Type B pancreatic cell (in vitro differentiated cells): ENCODE measurements at regions not wholly inside any gene's neighbourhood (a gene's known extent, or its start where the extent isn't known, plus 50 kb on each side); places are given as distances from the start of the nearest gene placed in this dataset.

Experiments
- DNase-seq: peaks from one replicate; pipeline ENCODE4 v3.0.0; 2021; ENCODE audit warnings: mixed read lengths; ENCODE audit not compliant: unreplicated experiment; ENCODE audit errors: extremely low spot score
- H3K27ac Mint-ChIP-seq: 2 replicates; pipeline ENCODE4 v1.8.0; 2021; ENCODE audit warnings: mild to moderate bottlenecking, mixed read lengths
- H3K27me3 Mint-ChIP-seq: 2 replicates; pipeline ENCODE4 v1.8.0; 2021; ENCODE audit warnings: mixed read lengths
- H3K36me3 Mint-ChIP-seq: 2 replicates; pipeline ENCODE4 v1.8.0; 2021; ENCODE audit warnings: mixed read lengths
- H3K4me1 Mint-ChIP-seq: one replicate; pipeline ENCODE4 v1.8.0; 2021; ENCODE audit warnings: mixed read lengths; ENCODE audit not compliant: unreplicated experiment
- H3K4me3 Mint-ChIP-seq: 2 replicates; pipeline ENCODE4 v1.8.0; 2021; ENCODE audit warnings: mild to moderate bottlenecking, mixed read lengths
- H3K9me3 Mint-ChIP-seq: 2 replicates; pipeline ENCODE4 v1.8.0; 2021; ENCODE audit warnings: mixed read lengths
- CTCF ChIP-seq: fragments of 200-600 bp; sonication (generic); conservative IDR thresholded peaks from 2 replicates; pipeline ENCODE4 v1.5.0; 2021; ENCODE audit warnings: antibody characterized with exemption, mild to moderate bottlenecking

GRCh38 chr2:18900691-18901141 lies 311.3 kb upstream of the NT5C1B start:
- H3K27me3 Mint-ChIP-seq: peaks cover 5% of the 10 kb centered on the region
- TF ChIP-seq CTCF: no peak
- no peak overlapping the region for H3K4me3 Mint-ChIP-seq
- H3K36me3 Mint-ChIP-seq: no peaks in the 10 kb centered on the region
- peaks cover 1% of the 10 kb centered on the region for H3K9me3 Mint-ChIP-seq
- H3K4me1 Mint-ChIP-seq: peaks cover 14% of the 10 kb centered on the region
- H3K27ac Mint-ChIP-seq: no peak overlapping the region
- no peak for DNase-seq

GRCh38 chr2:18899725-18900124 lies 310.4 kb upstream of the NT5C1B start:
- Mint-ChIP-seq H3K27me3 (peaks cover 5% of the 10 kb centered on the region), H3K4me3 (no peak overlapping the region), H3K27ac (no peak overlapping the region), H3K36me3 (no peaks in the 10 kb centered on the region), H3K4me1 (peaks cover 14% of the 10 kb centered on the region), H3K9me3 (no peaks in the 10 kb centered on the region)
- no peak for DNase-seq
- no peak for TF ChIP-seq CTCF

- no peak for TF ChIP-seq CTCF
- H3K9me3 Mint-ChIP-seq: no peaks in the 10 kb centered on the region
- H3K4me3 Mint-ChIP-seq: no peak overlapping the region
- peaks cover 5% of the 10 kb centered on the region for H3K27me3 Mint-ChIP-seq
- no peak for DNase-seq
- no peak overlapping the region for H3K27ac Mint-ChIP-seq
- H3K36me3 Mint-ChIP-seq: no peaks in the 10 kb centered on the region
- peaks cover 14% of the 10 kb centered on the region for H3K4me1 Mint-ChIP-seq
Measured at GRCh38 chr2:18898271-18898670, 308.9 kb upstream of the NT5C1B start.

GRCh38 chr2:18896125-18896764 lies 306.9 kb upstream of the NT5C1B start:
- Mint-ChIP-seq H3K27me3 (peaks cover 5% of the 10 kb centered on the region), H3K27ac (no peak overlapping the region), H3K9me3 (no peaks in the 10 kb centered on the region), H3K36me3 (no peaks in the 10 kb centered on the region), H3K4me3 (no peak overlapping the region), H3K4me1 (peaks cover 19% of the 10 kb centered on the region)
- TF ChIP-seq CTCF: no peak
- no peak for DNase-seq

GRCh38 chr2:18891600-18892345 lies 302.4 kb upstream of the NT5C1B start:
- H3K27me3 Mint-ChIP-seq: no peaks in the 10 kb centered on the region
- no peaks in the 10 kb centered on the region for H3K9me3 Mint-ChIP-seq
- no peak overlapping the region for H3K4me3 Mint-ChIP-seq

More at GRCh38 chr2:18891600-18892345, 302.4 kb upstream of the NT5C1B start:
- no peak overlapping the region for H3K27ac Mint-ChIP-seq
- DNase-seq: no peak
- no peak for TF ChIP-seq CTCF
- peaks cover 31% of the 10 kb centered on the region for H3K4me1 Mint-ChIP-seq
- H3K36me3 Mint-ChIP-seq: no peaks in the 10 kb centered on the region
